T1000 (cell line): ENCODE measurements at regions not wholly inside any gene's neighbourhood (a gene's known extent, or its start where the extent isn't known, plus 50 kb on each side); places are given as distances from the start of the nearest gene placed in this dataset.

Source experiments
- DNase-seq: peaks from one replicate; lab custom pipeline; 2025; ENCODE audit warnings: mixed read lengths; lab: John Stamatoyannopoulos, UW

DNA sequence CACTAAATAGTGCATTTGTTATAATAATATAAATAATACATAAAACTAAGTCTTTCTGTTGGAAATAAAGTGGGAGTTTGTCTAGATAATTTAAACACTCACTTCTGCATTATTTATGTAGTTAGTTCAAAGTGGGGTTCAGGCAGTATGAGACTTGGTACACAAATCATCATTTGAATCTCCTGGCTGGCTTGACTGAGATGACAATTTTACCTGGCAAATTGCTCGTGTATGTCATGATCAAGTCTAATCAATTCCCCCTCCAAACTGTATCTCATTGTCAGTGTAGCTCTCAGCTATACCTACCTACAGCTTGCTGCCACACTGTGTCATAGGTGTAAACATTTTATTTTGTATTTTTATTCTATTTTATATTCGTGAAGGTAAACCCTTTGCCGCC is 563.4 kb upstream of the TENM3 start:
- DNase-seq: no peak

DNA sequence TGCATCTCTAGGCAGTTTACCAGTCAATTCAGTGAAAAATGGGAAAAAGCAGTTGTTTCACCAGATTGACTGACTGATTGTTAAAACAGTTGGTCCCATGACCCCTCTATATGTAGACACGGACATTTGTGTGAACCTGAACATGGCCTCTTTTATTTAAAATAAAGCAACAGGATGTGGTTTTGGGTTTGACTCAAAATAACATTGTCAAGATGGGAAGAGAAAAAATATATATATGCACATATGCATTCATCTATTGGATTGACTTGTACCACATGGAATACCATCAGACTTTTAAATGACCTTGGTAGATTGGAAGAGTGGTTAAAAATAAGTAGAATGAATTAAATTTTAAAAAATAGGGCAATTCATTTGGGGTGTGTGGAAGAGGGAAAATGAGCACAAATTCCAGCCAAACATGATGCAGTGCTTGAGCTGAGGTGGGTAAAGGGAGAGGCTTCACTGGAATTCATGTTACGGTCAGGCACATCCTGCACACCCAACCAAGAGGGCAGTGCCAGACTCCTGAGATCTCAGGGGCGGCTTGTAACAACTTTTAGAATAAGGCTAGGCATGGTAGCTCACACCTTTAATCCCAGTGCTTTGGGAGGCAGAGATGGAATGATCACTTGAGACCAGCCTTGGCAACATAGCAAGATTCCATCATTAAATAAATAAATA is 560.7 kb upstream of the TENM3 start:
- no peak for DNase-seq

DNA sequence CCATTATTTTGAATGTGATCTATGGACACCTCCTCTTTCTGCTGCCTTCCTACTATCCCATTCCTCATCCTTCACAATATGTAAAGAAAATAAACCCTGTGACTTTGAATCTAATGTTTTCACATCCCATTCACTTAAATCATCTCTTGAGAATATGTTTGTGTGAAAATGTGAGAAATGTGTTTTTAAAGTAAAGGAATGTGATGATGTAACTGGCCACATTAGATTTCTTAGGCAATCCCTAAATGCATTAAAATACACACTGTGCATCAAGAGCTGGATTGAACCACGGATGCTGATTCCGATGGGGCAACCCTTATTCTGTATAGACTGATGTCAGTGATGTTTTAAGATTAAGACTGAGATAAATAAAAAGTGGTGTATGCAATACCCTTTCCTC is 558.9 kb upstream of the TENM3 start:
- DNase-seq: no peak

DNA sequence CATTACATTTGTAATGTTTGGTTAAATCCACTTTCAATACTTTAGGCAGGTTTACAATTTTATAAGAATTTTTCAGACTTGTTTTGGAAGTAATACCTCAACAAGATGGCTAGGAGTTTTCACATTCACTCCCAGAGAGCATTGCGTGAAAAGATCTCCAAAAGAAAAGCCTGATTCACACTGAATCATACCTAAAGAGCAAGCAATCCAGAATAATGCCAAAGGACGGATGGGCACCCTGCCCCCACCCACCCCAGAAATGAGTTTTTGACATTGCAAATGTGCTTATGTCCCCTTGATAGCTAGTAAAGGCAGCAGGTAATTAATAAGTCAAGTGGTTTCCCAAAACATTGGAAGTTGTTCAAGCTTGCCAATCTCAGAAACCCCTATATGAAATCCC is 557.7 kb upstream of the TENM3 start:
- no peak for DNase-seq

DNA sequence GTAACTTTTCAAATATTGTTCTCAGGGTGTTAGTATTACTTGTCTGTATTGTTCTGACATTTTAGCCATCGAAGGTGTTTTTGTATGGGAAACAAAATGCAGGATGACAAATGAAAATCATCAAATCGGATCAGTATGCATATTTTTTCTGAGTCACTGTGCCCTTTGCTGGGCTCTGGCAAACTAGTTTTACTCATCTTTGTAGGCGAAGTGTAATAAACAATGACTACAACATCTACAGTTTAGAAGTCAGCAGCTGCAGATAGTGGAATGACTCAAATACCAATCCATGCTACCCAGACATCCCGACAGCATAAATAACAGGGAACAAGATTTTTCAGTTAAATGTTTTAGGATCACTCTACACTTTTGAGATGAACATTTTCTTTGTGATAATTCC is 557.3 kb upstream of the TENM3 start:
- DNase-seq: no peak

DNA sequence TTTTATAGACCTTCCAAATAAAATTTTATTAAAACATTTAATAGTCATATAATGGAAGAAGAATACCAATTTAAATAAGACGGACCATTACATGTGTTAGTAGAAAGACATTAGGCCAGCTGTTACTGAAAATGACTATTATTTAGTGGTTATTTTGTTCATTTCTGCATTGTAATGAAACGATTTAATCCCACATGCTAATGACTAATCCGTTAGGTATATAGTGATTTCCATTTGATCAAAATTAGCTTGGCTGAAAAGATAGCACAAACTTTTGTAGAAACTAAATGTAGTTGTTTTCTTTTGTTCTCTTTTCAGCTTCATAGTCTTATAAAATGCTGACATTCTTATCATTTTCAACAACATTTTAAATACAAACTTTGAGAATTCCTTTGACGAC is 556.1 kb upstream of the TENM3 start:
- DNase-seq: no peak

DNA sequence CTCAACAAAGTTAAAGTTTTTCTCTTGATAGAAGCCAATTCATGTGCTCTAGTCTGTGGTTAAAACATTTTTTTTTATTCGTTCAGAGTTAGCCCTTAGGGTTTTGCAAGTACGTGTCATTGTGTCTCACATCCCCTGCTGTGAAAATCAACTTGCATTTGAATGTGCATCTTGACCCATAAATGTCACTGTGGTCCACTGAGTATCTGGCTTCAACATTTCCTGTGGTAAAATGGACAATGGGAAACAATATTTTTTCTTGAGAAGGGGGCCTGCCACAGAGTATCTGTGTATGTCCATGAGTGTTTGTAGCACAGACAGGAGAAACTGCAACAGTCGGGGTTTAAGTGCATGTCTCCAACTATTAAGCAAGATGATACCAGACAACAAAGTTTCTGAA is 554.8 kb upstream of the TENM3 start:
- DNase-seq: no peak

DNA sequence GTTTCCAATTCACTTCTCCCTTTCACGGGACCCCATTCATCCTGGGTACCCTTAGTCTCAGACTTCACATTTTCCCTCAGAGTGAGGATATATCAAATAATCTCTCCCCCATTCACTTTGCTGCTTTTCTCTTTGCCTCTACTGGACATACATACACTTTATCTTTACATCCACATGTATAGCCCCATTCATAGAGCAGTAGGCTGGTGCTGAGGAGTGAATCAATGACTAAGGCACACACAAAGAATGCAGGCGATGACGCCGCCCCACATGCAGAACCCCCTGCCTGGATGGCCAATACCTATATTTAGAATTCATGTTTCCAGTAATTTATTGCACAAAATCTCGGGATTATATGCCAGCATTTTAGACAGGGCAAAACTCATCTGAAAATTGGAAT is 554.3 kb upstream of the TENM3 start:
- DNase-seq: no peak

DNA sequence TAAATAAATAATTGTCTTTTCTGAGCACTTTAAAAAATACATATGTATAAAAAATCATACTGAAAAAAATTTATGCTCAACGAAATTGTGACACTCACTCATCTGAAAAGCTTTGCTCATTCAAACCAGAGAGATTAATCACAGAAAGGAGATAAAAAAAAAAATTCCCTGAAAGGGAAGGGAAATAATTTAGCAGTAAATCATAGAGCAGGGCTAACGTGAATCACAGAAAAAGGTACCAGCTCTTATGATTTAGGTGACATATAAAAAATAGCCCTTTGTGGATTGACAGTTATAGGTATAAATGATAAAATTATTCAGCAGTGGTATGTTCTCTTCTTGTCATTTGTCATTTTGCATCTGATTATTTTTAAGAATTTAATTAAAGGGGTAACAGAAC is 552.7 kb upstream of the TENM3 start:
- DNase-seq: no peak

DNA sequence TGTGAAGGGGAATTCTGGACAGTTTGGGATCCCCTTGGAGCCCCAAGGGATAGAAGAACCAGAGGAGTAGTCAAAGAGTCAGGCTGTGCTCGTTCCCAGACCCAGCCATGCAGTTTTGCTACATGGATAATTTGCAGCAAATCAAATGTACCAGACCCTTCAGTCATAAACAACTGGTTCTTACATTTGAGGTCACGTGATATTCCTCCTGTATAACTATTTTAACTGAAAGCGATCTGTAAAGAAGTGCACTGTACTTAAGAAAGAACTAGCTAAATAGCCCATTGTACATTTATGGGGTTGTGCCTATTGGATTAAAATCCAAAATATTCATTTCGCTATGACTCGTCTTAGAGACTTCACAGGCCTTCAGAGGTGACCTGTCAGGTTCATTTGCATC is 550.2 kb upstream of the TENM3 start:
- no peak for DNase-seq

DNA sequence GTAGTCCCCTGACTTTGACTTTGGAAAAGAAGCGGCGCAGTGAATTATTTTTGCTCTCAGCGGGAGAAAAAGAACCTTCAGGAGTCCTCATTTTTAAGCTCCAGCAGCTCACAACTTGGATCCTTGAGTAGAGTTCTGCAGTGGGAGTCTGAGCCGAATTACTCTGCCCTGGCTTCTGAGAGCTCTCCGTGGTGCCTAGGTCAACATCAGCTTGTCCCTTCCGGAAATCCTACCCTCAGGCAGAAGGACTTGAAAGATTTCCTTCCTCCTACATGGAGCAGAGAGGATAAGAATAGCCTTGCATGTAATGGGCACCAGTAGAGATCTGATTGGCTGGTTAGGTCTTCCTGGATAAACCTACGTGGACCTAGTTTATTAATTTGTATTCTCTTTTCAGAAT is 549.7 kb upstream of the TENM3 start:
- DNase-seq: no peak

DNA sequence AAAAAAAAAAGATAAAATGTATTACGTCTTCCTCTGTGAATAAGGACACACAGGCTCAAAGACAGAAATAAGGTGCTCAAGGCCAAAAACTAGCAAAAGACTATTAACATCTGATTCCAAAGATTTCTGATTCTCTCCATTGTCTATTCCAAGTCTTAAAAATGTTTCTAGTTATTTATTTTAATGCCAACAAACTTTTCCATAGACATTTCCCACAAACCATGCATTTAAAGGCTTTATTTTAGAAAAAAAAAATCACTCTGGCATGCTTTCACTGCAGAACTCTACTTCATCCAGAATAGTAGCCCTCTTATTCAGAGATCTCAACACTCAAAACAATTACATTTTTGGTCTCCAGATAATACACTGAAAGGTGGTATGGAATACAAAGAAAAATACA is 545.0 kb upstream of the TENM3 start:
- no peak for DNase-seq

DNA sequence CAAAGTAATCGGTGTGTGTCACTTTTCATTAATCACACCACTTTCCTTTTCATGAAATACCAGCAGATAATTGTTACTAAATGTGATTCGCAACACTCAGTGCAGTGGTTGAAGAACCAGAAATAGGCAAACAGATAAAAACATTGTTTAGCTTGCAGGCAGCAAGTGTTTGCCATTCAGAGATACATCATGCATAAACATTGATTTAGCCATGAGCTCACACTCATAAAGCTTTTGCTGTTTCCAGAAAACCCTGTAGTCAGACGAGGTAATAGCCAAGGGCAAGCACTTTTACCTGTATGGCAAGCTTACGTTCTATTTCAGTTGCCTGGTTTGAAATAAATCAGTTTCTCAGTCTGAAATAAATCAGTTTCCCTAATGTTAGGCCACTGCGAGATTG is 542.0 kb upstream of the TENM3 start:
- no peak for DNase-seq

DNA sequence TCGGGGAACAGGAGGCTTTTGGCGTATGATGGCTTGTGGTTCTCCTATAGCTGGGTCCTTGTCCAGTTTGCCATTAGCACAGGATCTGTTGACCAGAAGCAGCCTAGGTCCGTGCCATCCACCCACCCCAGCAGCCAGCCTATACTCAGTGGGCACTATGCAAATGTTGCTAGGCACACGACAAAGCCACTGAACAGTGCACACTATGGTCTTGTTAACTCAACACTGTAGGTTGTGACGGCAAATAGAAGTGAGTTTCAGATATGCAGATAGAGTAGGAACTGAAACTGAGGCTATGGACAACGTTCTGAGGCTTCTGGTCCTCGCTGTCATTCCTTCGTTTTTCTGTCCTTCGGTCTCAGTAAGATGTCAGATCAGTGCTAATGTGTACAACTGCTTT is 541.3 kb upstream of the TENM3 start:
- no peak for DNase-seq

DNA sequence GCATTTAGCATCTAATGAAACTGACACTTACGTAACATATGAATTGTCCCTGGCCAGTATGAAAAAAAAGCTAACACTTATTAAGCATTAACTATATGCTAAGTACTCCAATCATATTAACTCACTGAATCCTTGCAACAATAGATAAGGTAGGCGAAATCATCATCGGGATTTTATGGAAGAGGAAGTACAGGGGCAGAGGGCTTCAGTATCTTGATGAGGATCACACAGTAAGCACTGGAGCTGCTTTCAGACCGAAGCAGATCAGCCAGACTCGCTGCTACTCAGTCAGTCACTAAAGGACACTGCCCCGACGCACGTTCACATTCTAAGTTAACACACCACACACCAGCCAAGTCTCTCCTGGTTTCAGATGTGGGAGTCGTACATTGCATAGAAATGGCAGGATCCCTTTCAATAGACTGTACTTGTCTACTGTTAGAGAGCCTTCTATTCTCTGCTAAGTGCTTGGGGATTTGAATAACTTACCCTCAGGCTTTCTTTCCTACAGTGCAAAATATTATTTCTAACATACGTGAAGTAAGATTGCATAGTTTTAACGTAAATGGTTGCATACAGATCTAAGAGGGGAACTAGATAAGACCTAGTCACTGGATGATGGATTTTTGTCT is 540.2 kb upstream of the TENM3 start:
- no peak for DNase-seq

DNA sequence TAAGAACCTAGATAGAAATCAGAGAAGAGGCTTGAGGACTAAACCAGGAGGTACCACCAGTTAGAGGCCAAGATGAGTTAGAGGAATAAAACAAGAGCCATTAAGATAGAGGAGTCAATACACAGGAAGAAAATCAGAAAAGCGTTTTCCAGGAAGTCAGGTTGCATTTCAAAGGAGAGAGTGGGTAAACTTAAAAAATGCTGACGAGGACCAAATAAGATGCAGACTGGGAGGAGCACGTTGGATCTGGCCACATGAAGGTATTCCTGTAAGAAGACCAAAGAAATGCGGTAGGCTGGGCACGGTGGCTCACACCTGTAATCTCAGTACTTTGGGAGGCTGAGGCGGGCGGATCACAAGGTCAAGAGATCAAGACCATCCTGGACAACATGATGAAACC is 533.1 kb upstream of the TENM3 start:
- no peak for DNase-seq

DNA sequence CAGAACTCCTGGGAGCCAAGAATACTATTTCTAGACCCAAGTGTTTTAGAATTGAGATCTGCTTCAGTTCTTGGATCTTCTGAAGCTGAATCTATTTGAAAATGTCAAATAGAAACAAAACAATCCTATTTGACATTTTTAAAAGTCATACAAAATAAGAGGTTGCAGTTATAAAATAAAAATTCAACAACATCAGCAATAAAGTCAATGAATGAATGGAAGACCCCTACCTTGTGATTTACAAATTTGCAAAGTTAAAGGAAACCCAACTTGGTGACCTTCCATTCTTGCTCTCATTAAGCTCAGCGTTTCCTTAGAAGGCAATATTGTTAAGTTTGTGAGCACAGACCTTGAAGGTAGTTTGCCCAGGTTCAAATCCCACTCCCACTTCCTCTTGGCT is 531.8 kb upstream of the TENM3 start:
- DNase-seq: no peak

DNA sequence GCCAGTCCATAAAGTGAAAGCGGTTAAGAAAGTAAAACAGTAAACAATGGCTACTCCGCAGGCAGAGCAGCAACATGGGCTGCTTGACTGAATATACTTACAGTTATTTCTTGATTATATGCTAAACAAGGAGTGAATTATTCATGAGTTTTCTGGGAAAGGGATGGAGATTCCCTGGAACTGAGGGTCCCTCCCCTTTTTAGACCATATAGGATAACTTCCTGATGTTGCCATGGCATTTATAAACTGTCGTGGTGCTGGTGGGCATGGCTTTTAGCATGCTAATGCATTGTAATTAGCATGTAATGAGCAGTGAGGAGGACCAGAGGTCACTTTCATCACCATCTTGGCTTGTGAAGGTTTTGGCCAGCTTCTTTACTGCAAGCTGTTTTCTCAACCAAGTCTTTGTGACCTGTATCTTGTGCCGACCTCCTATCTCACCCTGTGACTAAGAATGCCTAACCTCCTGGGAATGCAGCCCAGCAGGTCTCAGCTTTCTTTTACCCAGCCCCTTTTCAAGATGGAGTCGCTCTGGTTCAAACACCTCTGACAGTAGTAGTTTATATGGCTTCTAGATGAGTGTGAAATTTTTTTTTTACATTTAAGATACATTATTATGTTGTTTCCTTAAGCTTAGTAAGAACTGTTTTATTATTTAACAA is 514.8 kb upstream of the TENM3 start:
- no peak for DNase-seq

DNA sequence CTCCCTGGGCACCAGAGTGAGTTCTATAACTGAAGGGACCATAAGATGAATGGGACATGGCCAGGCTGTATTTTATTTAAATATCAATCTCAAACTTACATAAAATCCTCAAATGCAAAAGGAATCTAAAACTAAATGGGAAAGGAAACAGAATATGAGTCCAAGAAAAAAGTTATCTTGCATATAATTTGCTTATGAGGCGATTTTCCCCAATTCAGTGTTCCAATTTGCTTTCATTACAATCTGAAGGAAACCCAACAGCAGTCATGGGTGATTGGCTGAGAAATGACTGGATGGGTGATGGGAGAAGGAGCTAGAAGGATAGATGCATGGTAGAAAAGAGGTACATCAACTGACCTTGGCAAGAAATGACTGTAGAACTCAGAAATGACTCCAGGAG is 511.3 kb upstream of the TENM3 start:
- no peak for DNase-seq

DNA sequence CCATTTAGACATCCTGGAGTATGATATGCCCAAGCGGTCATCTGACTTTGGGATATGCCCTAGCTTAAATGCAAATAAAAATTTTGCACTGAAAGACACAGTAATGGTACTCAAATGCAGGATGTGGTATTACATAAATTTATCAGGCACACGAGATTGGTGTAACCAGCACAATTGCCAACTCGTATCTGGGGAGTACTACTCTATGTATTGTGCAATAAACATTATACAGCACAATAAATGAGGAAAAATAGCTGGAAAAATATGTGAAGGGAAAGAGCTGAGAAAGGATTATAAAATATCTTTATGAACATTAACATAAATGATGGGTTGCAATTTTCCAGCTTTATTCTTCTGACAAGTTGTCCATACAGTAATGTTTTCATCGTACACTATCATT is 505.5 kb upstream of the TENM3 start:
- no peak for DNase-seq

DNA sequence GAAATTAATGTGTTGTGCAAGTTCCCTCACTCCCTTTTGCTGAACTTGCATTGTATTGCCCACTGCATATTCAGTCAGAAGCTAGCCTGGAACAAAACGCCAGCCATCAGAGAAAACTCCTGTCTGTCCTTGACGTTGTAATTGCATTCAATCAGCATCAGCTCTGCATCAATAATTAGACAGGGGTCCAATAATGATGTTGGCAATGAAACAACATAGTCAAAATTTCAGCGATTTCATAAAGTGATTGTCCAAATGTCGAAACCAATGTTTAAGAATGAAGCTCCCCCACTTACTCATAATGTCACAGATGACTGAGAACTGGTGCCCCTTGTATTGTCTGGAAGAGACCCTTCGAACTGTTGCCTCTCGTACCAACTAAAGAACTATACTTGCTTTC is 504.2 kb upstream of the TENM3 start:
- no peak for DNase-seq

DNA sequence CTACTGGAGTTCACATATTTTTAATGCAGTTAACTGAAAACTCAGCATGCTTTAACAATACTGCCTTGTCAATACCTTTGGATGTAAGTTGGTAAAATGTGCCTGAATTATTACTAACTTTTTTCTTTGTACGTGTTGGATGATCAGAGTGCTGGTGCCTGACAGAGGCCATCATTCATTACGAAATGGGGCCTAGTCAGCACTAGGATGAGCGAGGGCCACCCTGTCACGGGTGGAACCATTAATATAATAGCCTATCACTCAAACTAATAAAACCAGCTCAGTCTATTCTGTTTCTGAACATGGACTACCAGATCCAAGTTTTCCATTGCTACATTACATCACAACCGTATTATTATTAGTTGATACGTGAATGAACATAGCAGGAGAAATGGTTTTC is 501.7 kb upstream of the TENM3 start:
- no peak for DNase-seq

DNA sequence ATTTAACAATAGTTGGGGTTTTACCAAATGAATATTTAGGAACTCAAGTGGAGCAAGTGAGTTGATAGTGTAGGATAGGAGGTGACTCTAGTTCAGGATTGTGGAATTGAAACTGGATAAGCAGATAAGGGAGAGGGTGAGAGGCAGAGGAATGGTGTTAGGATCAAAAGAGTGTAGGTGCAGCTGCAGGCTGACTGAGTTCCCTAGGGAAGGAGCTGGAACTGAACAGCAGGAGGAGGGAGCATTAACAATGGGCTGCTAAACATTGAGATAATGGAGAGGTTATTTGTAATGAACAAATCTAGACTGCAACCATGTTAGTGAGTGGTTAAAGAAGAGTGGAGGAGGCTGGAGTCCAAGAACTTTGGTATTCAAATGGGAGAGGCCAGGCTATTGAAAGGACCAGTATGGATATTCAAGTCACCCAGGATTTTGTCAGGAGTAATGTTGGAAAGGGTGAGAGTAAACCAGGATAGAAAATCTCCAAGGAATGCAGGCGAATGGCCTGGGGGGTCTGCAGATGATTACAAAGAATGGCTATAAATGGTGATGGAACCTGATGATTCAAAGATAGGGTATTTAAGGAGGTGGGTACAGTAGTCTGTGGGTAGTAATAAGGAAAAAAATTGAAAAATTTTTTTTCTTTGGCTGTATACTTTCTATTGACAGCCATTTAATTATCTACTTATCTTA is 497.1 kb upstream of the TENM3 start:
- peak; percentile 5 for DNase-seq
